ENCODE measurements at regions not wholly inside any gene's neighbourhood (a gene's known extent, or its start where the extent isn't known, plus 50 kb on each side); places are given as distances from the start of the nearest gene placed in this dataset.

GRCh38 chr16:17598968-17599367 is 128.2 kb upstream of the XYLT1 start:
- DNase-seq (no peak), ATAC-seq (no peak)
- intact Hi-C loops (cut with DNase I): no loop called here

DNA sequence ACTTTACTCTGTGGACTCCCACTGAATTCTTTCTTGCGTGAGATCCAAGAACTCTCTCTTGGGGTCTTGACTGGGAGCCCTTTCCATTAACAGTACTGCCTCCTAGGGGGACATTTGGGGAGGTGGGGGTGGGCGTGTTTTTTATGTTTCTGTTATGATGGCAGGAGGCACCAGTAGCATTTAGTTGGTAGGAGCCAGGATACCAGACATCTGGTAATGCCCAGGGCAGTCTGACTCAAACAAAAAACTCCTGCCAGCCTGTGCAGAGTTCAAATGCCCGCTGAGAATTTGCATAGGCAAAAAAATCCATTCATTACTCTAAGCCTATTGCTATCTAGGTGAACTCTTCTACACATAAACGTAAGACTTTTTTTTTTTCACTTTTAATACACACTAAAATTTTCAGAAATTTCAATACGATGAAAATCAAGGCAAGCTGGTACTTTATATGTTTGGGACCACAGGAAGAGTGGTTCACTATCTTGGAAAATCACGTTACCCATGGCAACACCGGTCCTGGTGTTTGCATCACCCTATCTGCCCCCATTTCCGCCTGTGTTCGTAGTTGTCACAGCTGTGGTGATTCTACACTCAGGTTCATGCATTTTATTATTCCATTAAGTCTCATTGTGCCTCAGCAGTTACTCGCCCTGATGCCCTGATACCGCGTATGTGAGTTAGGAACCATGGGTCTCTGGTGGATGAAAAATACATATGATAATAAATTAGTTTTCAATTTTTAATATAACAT is 121.1 kb upstream of the XYLT1 start:
- DNase-seq (no peak), ATAC-seq (no peak)
- intact Hi-C loops (cut with DNase I): no loop called here

DNA sequence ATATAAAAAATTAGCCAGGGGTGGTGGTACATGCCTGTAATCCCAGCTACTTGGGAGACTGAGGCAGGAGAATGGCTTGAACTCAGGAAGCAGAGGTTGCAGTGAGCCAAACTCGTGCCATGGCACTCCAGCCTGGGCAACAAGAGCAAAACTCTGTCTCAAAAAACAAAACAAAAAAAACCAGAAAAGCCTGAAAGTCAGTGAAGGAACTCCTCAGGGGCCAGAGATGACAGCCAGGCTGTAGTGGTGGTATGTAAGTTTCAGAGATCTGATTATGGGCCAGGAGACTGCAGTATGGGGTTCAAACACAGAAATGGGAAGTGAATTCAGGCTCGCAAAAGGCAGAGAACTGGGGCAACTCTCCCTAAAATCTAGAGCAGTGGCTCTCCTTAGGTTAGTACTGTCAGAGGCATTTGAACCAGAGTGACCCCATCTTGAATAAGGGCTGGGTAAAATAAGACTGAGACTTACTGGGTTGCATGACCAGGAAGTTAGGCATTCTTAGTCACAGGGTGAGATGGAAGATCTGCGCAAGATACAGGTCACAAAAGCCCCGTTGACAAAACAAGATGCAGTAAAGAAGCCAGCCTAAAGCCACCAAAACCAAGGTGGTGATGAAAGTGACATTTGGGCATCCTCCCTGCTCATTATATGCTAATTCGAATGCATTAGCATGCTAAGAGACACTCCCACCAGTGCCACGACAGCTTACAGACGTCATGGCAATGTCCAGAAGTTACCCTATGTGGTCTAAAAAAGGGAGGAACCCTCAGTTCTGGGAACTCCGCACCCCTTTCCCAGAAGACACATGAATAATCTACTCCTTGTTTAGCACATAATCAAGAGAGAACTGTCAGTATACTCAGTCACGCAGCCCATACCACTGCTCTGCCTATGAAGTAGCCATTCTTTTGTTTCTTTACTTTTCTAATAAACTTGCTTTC is 120.2 kb upstream of the XYLT1 start:
- intact Hi-C loops (cut with DNase I): no loop called here
- ATAC-seq (no peak), DNase-seq (no peak)

- intact Hi-C loops (cut with DNase I): no loop called here
- no peak for ATAC-seq
- DNase-seq: no peak
Measured at GRCh38 chr16:17589898-17590297, 119.1 kb upstream of the XYLT1 start.

DNA sequence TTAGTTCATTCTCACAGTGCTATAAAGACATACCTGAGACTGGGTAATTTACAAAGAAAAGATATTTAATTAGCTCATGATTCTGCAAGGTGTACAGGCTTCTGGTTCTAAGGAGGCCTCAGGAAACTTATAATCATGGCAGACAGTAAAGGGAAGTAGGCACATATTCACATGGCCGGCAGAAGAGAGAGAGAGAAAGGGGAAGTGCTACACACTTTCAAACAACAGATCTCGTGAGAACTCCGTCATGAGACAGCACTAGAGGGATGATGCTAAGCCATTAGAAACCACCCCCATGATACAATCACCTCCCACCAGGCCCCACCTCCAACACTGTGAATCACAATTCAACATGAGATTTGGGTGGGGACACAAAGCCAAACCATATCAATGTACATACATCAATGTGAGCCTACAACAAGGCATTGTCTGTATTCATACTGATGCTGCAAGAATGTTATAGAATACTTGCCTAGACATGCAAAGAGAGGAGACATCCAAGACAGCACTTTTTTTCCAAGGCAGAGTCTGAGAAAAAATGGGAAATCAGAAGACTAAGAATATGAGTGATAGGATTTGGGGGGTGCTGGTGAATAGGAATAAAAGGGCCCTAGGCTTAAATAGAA is 114.8 kb upstream of the XYLT1 start:
- no peak for ATAC-seq
- DNase-seq: no peak
- intact Hi-C loops (cut with DNase I): no loop called here

- ATAC-seq: peak; percentile 82 to 91
- DNase-seq: peak; percentile 45
- intact Hi-C loops (cut with DNase I): loop anchor here (5.0 to 10.0 kb wide), 2 partner anchors 102 to 714 kb away; no protein-coding TSS in a partner anchor
Measured at GRCh38 chr16:17578981-17579874, 108.5 kb upstream of the XYLT1 start.

DNA sequence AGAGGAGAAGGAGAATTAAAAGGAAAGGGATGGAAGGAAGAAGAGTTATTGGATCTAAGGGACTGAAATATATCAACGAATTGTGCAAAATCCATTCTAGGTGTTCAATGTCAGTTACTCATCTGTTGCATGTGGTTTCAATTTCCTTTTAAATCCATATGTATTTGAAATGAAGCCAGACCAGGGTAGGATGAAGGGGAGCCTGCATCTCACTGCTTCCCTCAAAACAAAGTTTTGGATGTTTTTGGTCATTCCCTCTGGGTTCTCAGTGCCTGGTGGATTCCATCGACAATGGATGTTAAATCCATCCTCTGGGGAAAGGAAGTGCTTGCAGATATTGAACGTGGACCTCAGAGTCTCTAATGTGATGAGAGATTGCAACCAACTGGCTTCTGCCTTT is 103.5 kb upstream of the XYLT1 start:
- intact Hi-C loops (cut with DNase I): loop anchor here (10.0 kb wide), 1 partner anchor 709 kb away; no protein-coding TSS in a partner anchor
- DNase-seq (no peak), ATAC-seq (no peak)

DNA sequence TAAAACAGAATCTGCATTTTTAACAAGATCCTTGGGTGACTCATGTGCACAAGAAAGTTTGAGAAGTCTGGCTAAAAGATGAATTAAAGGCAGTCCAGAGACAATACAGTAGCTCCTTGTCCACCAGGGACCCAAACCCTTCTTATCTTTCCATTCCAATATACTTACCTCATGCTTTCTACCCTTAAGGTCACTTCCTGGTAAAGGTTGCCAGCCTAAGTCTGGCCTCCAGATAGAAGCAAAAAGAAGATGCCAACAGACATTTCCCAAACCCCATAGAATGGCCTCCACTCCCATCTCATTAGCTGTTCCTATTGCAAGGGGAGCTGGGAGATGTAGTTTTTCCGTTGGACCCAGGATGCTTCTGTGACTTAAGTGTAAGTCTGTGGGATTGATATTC is 101.4 kb upstream of the XYLT1 start:
- intact Hi-C loops (cut with DNase I): loop anchor here (10.0 kb wide), 1 partner anchor 707 kb away; no protein-coding TSS in a partner anchor
- ATAC-seq: no peak
- no peak for DNase-seq

- ATAC-seq (no peak), DNase-seq (no peak)
- intact Hi-C loops (cut with DNase I): loop anchor here (10.0 kb wide), 1 partner anchor 707 kb away; no protein-coding TSS in a partner anchor
Measured at GRCh38 chr16:17571499-17572093, 100.8 kb upstream of the XYLT1 start.

GRCh38 chr16:17568239-17568638 is 97.5 kb upstream of the XYLT1 start:
- DNase-seq (no peak), ATAC-seq (no peak)
- intact Hi-C loops (cut with DNase I): no loop called here

- no peak for ATAC-seq
- intact Hi-C loops (cut with DNase I): no loop called here
- no peak for DNase-seq
Measured at GRCh38 chr16:17567455-17567854, 96.7 kb upstream of the XYLT1 start.

DNA sequence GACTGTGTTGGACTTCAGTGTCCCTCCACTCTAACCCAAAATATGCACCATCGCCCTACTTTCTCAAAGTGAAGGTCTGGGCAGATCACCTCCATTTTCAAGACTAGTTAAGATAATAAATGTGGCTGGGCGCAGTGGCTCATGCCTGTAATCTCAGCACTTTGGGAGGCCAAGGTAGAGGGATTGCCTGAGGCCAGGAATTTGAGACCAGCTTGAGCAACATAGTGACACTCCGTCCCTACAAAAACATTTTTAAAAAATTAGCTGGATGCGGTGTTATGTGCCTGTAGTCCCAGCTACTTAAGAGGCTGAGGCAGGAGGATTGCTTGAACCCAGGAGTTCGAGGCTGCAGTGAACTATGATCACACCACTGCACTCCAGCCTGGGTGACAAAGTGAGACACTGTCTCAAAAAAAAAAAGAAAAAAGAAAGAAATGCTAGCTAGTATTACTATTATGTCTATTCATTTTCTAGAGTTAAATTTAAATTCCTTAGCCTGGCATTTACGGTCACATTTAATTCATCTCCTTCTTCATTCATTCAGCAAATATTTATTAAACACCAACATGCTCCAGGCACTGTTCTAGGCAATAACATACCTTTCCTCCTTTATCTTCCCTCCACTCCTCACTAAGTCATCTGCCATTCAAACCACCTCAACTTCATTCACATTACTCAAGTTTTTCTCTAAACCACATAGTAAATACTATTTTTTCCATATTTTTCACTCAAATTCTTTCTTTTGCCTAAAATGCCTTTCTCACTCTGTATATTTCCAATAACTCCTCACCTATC is 96.1 kb upstream of the XYLT1 start:
- ATAC-seq: no peak
- intact Hi-C loops (cut with DNase I): no loop called here
- DNase-seq: no peak

DNA sequence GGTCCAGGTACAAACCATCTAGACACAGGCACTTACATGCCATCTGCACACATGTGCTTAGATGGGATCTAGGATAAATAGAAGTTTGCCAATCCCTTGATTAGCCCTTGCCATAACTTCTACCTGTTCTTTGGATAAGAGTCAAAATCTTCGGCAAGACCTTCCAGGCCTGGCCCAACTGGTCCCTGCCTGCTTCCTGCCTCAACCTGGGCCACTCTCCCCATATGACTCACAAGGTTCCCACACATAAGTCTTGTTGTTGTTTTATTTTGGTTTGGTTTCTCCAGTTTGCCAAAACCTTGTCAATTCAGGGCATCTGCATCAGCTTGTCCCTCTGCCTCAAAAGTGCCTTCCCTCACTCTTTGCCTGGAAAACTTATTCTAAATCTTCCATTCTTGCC is 95.3 kb upstream of the XYLT1 start:
- ATAC-seq (no peak), DNase-seq (no peak)
- intact Hi-C loops (cut with DNase I): no loop called here

DNA sequence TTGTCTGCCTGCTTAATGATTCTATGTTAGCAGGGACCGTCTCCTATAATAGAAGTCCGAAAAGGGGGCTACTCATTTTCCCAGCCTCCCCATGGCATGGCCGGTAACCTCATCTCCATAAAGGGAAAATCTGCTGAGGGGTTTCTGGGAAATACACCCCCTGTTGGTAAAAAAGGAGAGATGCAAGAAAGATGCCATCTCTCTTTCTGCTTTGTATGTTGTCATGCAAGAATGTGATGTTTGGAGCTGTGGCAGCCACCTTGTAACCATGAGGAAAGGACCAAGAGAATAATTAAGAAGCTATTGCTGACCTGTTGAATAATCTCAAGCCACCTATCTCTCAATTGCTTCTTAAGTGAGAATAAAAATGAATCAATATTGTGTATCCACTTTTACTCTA is 94.8 kb upstream of the XYLT1 start:
- DNase-seq: no peak
- no peak for ATAC-seq
- intact Hi-C loops (cut with DNase I): no loop called here

DNA sequence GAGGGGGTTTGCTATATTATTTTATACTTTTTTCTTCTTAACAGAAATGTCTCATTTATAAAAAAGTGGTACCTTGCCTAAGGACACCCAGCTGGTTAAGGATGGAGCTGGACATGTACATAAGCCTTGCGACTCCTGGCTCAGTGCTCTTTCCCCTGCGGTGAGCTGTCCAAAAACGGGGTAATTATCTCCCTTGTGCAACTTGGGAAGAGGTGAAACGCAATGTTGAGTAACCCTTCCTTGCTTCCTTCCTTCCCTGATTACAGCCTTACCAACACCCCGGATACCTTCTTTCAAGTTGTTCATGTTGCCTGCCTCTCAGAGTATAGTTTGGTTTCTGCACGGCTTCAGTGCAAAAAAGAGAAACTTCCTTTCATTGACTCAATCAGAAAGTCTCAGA is 94.1 kb upstream of the XYLT1 start:
- no peak for DNase-seq
- ATAC-seq: no peak
- intact Hi-C loops (cut with DNase I): no loop called here

DNA sequence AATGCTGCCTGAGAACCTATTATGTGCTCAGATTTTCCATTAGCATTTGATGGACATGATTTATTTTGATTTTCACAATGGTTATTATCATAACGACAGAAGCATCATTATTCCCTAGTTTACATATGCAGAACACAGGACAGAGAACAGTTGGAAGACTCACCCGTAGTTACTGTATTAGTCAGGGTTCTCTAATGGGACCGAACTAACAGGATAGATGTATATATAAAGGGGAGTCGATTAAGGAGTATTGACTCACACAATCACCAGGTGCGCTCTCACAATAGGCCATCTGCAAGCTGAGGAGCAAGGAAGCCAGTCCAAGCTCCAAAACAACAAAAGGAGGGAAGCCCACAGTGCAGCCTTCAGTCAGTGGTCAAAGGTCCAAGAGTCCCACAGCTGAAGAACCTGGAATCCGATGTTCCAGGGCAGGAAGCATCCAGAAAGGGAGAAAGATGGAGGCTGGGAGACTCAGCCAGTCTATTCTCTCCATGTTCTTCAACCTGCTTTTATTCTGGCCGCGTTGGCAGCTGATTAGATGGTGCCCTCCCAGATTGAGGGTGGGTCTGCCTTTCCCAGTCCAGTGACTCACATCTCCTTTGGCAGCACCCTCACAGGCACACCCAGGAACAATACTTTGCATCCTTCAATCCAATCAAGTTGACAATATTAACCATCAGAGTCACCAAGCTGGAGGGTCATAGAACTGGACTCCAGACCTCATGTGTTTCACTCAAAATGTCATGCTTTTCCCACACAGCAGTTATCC is 92.7 kb upstream of the XYLT1 start:
- intact Hi-C loops (cut with DNase I): no loop called here
- ATAC-seq: no peak
- DNase-seq: no peak

- intact Hi-C loops (cut with DNase I): no loop called here
- ATAC-seq (no peak), DNase-seq (no peak)
Measured at GRCh38 chr16:17561056-17561455, 90.3 kb upstream of the XYLT1 start.

All from left cardiac atrium (tissue), 4 donors.